A673 (cell line): ENCODE measurements at regions not wholly inside any gene's neighbourhood (a gene's known extent, or its start where the extent isn't known, plus 50 kb on each side); places are given as distances from the start of the nearest gene placed in this dataset.

Source experiments
- BruUV-seq: library from RNA; stranded (reverse); fragments of 400-500 nt; replicated peaks from 2 replicates; lab custom pipeline; 2021; lab: Mats Ljungman, UMichigan
- CTCF ChIA-PET: fragments of 300-600 bp; sonication (Branson Sonifier 250); formaldehyde crosslinking; loops from one replicate; lab custom pipeline; 2022; ENCODE audit warnings: antibody characterized with exemption; lab: Charles Lee
- POLR2A ChIA-PET: fragments of 300-600 bp; sonication (Branson Sonifier 250); formaldehyde crosslinking; loops from one replicate; lab custom pipeline; 2022; ENCODE audit warnings: antibody characterized with exemption; ENCODE audit not compliant: low non-redundant PET; lab: Charles Lee
- DNase-seq: peaks from one replicate; pipeline ENCODE4 v3.0.0-alpha.2; 2015; ENCODE audit warnings: low spot score
- H3K27ac ChIP-seq: fragments of 200-600 bp; sonication (generic); 2 replicates; pipeline ENCODE4 v1.5.1; 2016; ENCODE audit warnings: mixed run types, low read depth, mild to moderate bottlenecking, mixed read lengths, antibody characterized with exemption, low read length; ENCODE audit not compliant: poor library complexity, severe bottlenecking
- H3K27me3 ChIP-seq: fragments of 200-600 bp; sonication (generic); replicated peaks from 2 replicates; pipeline ENCODE4 v1.6.1; 2017; ENCODE audit warnings: mixed run types, low read depth, mild to moderate bottlenecking, mixed read lengths, antibody characterized with exemption, low read length; ENCODE audit not compliant: insufficient read depth, poor library complexity
- H3K36me3 ChIP-seq: fragments of 200-600 bp; sonication (generic); 2 replicates; pipeline ENCODE4 v1.6.1; 2016; ENCODE audit warnings: mixed run types, mild to moderate bottlenecking, mixed read lengths, antibody characterized with exemption, low read length; ENCODE audit not compliant: insufficient read depth, poor library complexity, severe bottlenecking
- H3K4me1 ChIP-seq: fragments of 200-600 bp; sonication (generic); 2 replicates; pipeline ENCODE4 v1.6.1; 2017; ENCODE audit warnings: mixed run types, mild to moderate bottlenecking, mixed read lengths, antibody characterized with exemption, low read length; ENCODE audit not compliant: insufficient read depth, poor library complexity, severe bottlenecking
- H3K4me3 ChIP-seq: fragments of 200-600 bp; sonication (generic); 2 replicates; pipeline ENCODE4 v1.5.1; 2016; ENCODE audit warnings: low read depth, mixed run types, mild to moderate bottlenecking, mixed read lengths, low read length; ENCODE audit not compliant: poor library complexity, severe bottlenecking
- H3K9me3 ChIP-seq: fragments of 200-600 bp; sonication (generic); 2 replicates; pipeline ENCODE4 v1.6.1; 2016; ENCODE audit warnings: mixed run types, low read depth, mild to moderate bottlenecking, mixed read lengths, antibody characterized with exemption, low read length; ENCODE audit not compliant: poor library complexity, severe bottlenecking
- CTCF ChIP-seq: fragments of 300-800, 200-600 bp; sonication (generic); conservative IDR thresholded peaks from 2 replicates; pipeline ENCODE4 v1.5.1; 2017; ENCODE audit warnings: low read depth, mild to moderate bottlenecking, antibody characterized with exemption, low read length, moderate library complexity, mixed read lengths
- EZH2 ChIP-seq: fragments of 200-600 bp; sonication (generic); IDR thresholded peaks from 2 replicates; pipeline ENCODE4 v1.6.1; 2017; ENCODE audit warnings: borderline replicate concordance, low read depth, mild to moderate bottlenecking, mixed read lengths, antibody characterized with exemption, low read length; ENCODE audit not compliant: poor library complexity, severe bottlenecking
- intact Hi-C: fragments of 100-400 bp; cut with micrococcal nuclease; formaldehyde crosslinking; loops from one replicate; pipeline ENCODE4 v1.10.0; 2022; ENCODE audit not compliant: unreplicated experiment

GRCh38 chr1:55870106-55870505 lies 654.9 kb upstream of the USP24 start:
- Histone ChIP-seq H3K9me3 (no peaks in the 10 kb centered on the region), H3K27me3 (peaks cover 9% of the 10 kb centered on the region), H3K27ac (no peak overlapping the region), H3K4me3 (no peak overlapping the region), H3K36me3 (no peaks in the 10 kb centered on the region), H3K4me1 (no peaks in the 10 kb centered on the region)
- CTCF ChIA-PET = no interaction called here
- DNase-seq = no peak
- TF ChIP-seq CTCF (no peak), EZH2 (no peak)
- intact Hi-C loops = no loop called here
- no TSS peak for BruUV-seq
- POLR2A ChIA-PET = no interaction called here

GRCh38 chr1:55869065-55869464 lies 653.9 kb upstream of the USP24 start:
- DNase-seq = peak; percentile 9
- intact Hi-C loops = no loop called here
- H3K27me3 ChIP-seq = peaks cover 9% of the 10 kb centered on the region
- no TSS peak for BruUV-seq
- H3K4me3 ChIP-seq = no peak overlapping the region
- H3K9me3 ChIP-seq = no peaks in the 10 kb centered on the region
- TF ChIP-seq EZH2 (no peak), CTCF (no peak)
- no peak overlapping the region for H3K27ac ChIP-seq
- no peaks in the 10 kb centered on the region for H3K4me1 ChIP-seq
- ChIA-PET POLR2A (no interaction called here), CTCF (no interaction called here)
- no peaks in the 10 kb centered on the region for H3K36me3 ChIP-seq

GRCh38 chr1:55868026-55868425 lies 652.9 kb upstream of the USP24 start:
- Histone ChIP-seq H3K27me3 (peaks cover 6% of the 10 kb centered on the region), H3K4me3 (no peak overlapping the region), H3K4me1 (no peaks in the 10 kb centered on the region), H3K36me3 (no peaks in the 10 kb centered on the region), H3K9me3 (no peaks in the 10 kb centered on the region), H3K27ac (no peak overlapping the region)
- no TSS peak for BruUV-seq
- ChIA-PET CTCF (interaction anchor here (0.7 kb wide), 1 partner anchor 717 kb away, joined by 4 read pairs; no protein-coding TSS in a partner anchor), POLR2A (no interaction called here)
- TF ChIP-seq EZH2 (no peak), CTCF (no peak; the same call in 1 of the 2 replicates)
- intact Hi-C loops = no loop called here
- DNase-seq = peak; percentile 1
